ENCODE measurements at regions not wholly inside any gene's neighbourhood (a gene's known extent, or its start where the extent isn't known, plus 50 kb on each side); places are given as distances from the start of the nearest gene placed in this dataset.

DNA sequence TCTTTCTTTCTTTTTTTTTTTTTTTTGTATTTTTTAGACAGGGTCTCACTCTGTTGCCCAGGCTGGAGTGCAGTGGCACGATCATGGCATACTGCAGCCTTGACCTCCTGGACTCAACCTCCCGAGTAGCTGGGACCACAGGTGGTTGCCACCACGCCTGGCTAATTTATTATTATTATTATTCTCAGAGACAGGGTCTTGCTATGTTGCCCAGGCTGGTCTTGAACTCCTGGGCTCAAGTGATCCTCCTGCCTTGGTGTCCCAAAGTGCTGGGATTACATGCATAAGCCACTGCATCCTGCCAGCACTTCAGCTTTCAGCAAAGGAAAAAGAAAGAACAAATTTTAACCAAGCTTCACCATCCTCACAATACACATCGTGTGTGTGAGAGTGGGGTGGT, 97.9 kb upstream of the SERBP1 start:
- H3K4me3 ChIP-seq (ENCODE audit: control insufficient read depth in 2 of 3, extremely low read depth in 1 of 3, insufficient read depth in 2 of 3, low read depth in 1 of 3, low read length in 3 of 3), result no peak overlapping the region
- no peaks in the 10 kb centered on the region for H4K20me1 ChIP-seq (ENCODE audit: control insufficient read depth, extremely low read depth, insufficient read depth, low read length)
- H3K79me2 ChIP-seq (ENCODE audit: control insufficient read depth, insufficient read depth, low read length), result no peaks in the 10 kb centered on the region
- H3K27ac ChIP-seq (ENCODE audit: control insufficient read depth, insufficient read depth, low read length), result no peak overlapping the region
- dilution Hi-C loops (cut with MboI; ENCODE audit: extremely low pct_ligation_motif_present, low sequenced_read_pairs), result loop anchor here (25.0 kb wide), 1 partner anchor 159 kb away; the partner anchor contains the start of gene GADD45A
- H3K4me1 ChIP-seq (ENCODE audit: control insufficient read depth, extremely low read depth, insufficient read depth, low read length), result peaks cover 26% of the 10 kb centered on the region
- no peak for TF ChIP-seq EZH2 (IDR thresholded peaks at IDR 0.05; ENCODE audit: low read length)
- TF ChIP-seq, protein P1, sequence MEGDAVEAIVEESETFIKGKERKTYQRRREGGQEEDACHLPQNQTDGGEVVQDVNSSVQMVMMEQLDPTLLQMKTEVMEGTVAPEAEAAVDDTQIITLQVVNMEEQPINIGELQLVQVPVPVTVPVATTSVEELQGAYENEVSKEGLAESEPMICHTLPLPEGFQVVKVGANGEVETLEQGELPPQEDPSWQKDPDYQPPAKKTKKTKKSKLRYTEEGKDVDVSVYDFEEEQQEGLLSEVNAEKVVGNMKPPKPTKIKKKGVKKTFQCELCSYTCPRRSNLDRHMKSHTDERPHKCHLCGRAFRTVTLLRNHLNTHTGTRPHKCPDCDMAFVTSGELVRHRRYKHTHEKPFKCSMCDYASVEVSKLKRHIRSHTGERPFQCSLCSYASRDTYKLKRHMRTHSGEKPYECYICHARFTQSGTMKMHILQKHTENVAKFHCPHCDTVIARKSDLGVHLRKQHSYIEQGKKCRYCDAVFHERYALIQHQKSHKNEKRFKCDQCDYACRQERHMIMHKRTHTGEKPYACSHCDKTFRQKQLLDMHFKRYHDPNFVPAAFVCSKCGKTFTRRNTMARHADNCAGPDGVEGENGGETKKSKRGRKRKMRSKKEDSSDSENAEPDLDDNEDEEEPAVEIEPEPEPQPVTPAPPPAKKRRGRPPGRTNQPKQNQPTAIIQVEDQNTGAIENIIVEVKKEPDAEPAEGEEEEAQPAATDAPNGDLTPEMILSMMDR (optimal IDR thresholded peaks at IDR 0.05 in 1 of 3, IDR thresholded peaks at IDR 0.05 in 1 of 3, conservative IDR thresholded peaks at IDR 0.05 in 1 of 3; ENCODE audit: extremely low read depth in 1 of 3, insufficient read depth in 2 of 3, low read length in 3 of 3), result no peak
- no peaks in the 10 kb centered on the region for H3K36me3 ChIP-seq (ENCODE audit: control insufficient read depth in 2 of 2, extremely low read depth in 1 of 2, insufficient read depth in 2 of 2, low read length in 2 of 2)
- H3K9ac ChIP-seq (ENCODE audit: control insufficient read depth, extremely low read depth, insufficient read depth, low read length), result no peak overlapping the region
- no peaks in the 10 kb centered on the region for H3K27me3 ChIP-seq (ENCODE audit: control insufficient read depth, extremely low read depth, insufficient read depth, low read length)
- FAIRE-seq (no peak), DNase-seq (ENCODE audit: low read depth, low spot score) (no peak)
- no peaks in the 10 kb centered on the region for H3K9me3 ChIP-seq (ENCODE audit: control insufficient read depth, low read depth, low read length)
- H3K9me1 ChIP-seq (ENCODE audit: control insufficient read depth, extremely low read depth, insufficient read depth, low read length), result no peaks in the 10 kb centered on the region
- no peak overlapping the region for H3K4me2 ChIP-seq (ENCODE audit: control insufficient read depth, extremely low read depth, insufficient read depth, low read depth, low read length)
- no peak overlapping the region for H2AFZ ChIP-seq (ENCODE audit: control insufficient read depth, low read length)

DNA sequence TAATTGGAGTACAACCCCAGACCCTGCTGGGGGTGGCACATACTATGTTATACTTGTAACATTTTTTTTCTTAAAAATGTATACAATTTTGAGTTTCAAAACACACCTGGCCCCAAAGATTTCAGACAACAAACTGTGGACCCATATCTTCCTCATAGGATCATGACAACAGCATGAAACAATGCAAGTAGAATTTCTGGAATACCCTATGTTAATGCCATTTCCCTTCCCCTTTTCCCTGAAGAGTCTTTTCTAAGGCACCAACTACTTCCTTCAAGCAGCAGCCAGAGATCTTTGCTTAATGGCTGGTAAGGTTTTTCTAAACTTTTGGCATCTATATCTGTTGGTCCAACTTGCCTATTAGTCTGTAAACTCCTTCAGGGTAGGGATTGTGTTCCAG, 99.9 kb upstream of the SERBP1 start:
- no peaks in the 10 kb centered on the region for H3K36me3 ChIP-seq (ENCODE audit: control insufficient read depth in 2 of 2, extremely low read depth in 1 of 2, insufficient read depth in 2 of 2, low read length in 2 of 2)
- peak overlapping the region; percentile 11 for H3K9ac ChIP-seq (ENCODE audit: control insufficient read depth, extremely low read depth, insufficient read depth, low read length)
- no peaks in the 10 kb centered on the region for H3K9me1 ChIP-seq (ENCODE audit: control insufficient read depth, extremely low read depth, insufficient read depth, low read length)
- no peak for TF ChIP-seq EZH2 (IDR thresholded peaks at IDR 0.05; ENCODE audit: low read length)
- TF ChIP-seq, protein P1 (optimal IDR thresholded peaks at IDR 0.05 in 1 of 3, IDR thresholded peaks at IDR 0.05 in 1 of 3, conservative IDR thresholded peaks at IDR 0.05 in 1 of 3; ENCODE audit: extremely low read depth in 1 of 3, insufficient read depth in 2 of 3, low read length in 3 of 3), result no peak
- DNase-seq (ENCODE audit: low read depth, low spot score), result no peak
- H3K27me3 ChIP-seq (ENCODE audit: control insufficient read depth, extremely low read depth, insufficient read depth, low read length), result no peaks in the 10 kb centered on the region
- H3K4me2 ChIP-seq (ENCODE audit: control insufficient read depth, extremely low read depth, insufficient read depth, low read depth, low read length), result peak overlapping the region; percentile 41
- no peak overlapping the region for H3K4me3 ChIP-seq (ENCODE audit: control insufficient read depth in 2 of 3, extremely low read depth in 1 of 3, insufficient read depth in 2 of 3, low read depth in 1 of 3, low read length in 3 of 3)
- no peak for FAIRE-seq
- H4K20me1 ChIP-seq (ENCODE audit: control insufficient read depth, extremely low read depth, insufficient read depth, low read length), result no peaks in the 10 kb centered on the region
- dilution Hi-C loops (cut with MboI; ENCODE audit: extremely low pct_ligation_motif_present, low sequenced_read_pairs), result loop anchor here (25.0 kb wide), 1 partner anchor 157 kb away; the partner anchor contains the start of gene GADD45A
- H2AFZ ChIP-seq (ENCODE audit: control insufficient read depth, low read length), result no peak overlapping the region
- peaks cover 19% of the 10 kb centered on the region for H3K4me1 ChIP-seq (ENCODE audit: control insufficient read depth, extremely low read depth, insufficient read depth, low read length)
- no peaks in the 10 kb centered on the region for H3K79me2 ChIP-seq (ENCODE audit: control insufficient read depth, insufficient read depth, low read length)
- H3K9me3 ChIP-seq (ENCODE audit: control insufficient read depth, low read depth, low read length), result no peaks in the 10 kb centered on the region
- peak overlapping the region; percentile 16 for H3K27ac ChIP-seq (ENCODE audit: control insufficient read depth, insufficient read depth, low read length)

All from keratinocyte (primary cell).